GM19395 (cell line): ENCODE measurements at regions not wholly inside any gene's neighbourhood (a gene's known extent, or its start where the extent isn't known, plus 50 kb on each side); places are given as distances from the start of the nearest gene placed in this dataset.
A peak's percentile ranks its signal among the peaks of the same experiment; 100 is the strongest.
"Not testable (repeated sequence)": the region's sequence is repeated elsewhere in the genome, so short reads cannot be mapped to it uniquely, and the experiment has no call there.

Experiments
- ATAC-seq: cut with Tn5 transposase; IDR thresholded peaks from one replicate; pipeline ENCODE4 v1.9.1; 2021; ENCODE audit warnings: mild to moderate bottlenecking, moderate library complexity; ENCODE audit not compliant: unreplicated experiment

GRCh38 chr22:25448435-25449051, 115.9 kb upstream of the GRK3 start:
- peak; percentile 23 for ATAC-seq

DNA sequence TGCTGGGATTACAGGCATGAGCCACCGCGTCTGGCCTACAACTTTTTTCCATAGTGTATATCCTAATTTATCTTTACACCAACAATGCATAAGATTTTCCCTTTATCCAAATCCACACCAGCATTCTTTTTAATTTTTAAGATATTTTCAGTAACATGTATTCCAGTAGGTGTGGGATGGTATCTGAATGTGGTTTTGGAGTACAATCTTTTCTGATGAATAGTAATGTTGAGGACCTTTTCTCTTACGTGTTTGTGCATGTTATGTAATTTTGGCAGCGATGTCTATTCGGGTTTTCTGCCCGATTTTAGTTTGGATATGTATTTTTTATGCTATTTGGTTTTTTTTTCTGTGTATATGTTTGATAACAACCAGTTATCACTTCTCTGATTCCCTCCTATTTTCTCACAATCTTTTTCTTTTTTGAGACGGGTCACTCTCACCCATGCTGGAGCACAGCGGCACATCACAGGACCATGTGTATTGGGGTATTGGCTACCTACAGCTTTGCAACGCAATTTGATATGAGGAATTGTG, 114.6 kb upstream of the GRK3 start:
- no peak for ATAC-seq

- ATAC-seq, result no peak
Measured at GRCh38 chr22:25451480-25452114, 112.9 kb upstream of the GRK3 start.

DNA sequence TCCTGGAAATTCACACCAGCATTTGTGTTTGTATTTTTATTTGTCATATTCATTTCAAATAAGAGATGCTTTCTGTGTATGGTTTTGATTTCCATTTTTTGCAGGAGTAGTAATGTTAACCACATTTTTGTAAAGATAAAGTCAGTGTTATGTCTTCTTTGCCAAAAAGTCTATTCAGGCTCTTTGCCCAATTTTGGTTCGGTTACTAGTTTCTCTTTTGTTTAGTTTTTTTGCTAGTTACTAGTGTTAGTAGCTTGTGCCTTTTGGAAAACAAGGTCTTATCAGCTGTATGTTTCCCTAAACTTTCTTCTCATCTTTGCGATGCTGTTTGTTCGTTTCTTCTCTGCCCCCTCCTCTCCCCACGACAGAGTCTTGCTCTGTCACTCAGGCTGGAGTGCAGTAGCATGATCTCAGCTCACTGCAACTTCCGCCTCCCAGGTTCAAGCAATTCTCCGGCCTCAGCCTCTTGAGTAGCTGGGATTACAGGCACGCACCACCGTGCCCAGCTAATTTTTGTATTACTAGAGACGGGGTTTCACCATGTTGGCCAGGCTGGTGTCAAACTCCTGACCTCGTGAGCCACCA, 112.3 kb upstream of the GRK3 start:
- no peak for ATAC-seq

GRCh38 chr22:25453058-25453457, 111.4 kb upstream of the GRK3 start:
- no peak for ATAC-seq

DNA sequence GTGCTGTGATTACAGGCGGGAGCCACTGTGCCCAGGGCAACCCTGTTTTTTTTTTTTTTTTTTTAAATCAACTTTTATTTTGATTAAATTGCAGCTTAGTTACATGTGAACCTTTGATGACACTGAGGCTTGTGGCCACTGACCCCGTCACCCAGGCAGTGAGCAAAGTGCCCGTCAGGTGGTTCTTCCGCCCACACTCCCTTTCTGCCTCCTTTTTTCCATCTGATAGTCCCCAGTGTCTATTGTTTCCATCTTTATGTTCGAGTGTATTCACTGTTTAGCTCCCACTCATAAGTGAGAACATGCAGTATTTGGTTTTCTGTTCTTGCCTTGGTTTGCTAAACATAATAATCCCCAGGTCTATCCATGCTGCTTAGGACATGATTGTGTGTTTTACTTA, 110.9 kb upstream of the GRK3 start:
- ATAC-seq, result no peak

GRCh38 chr22:25456300-25457043, 108.0 kb upstream of the GRK3 start:
- ATAC-seq, result not testable (repeated sequence)

- not testable (repeated sequence) for ATAC-seq
Measured at GRCh38 chr22:25458631-25459030, 105.8 kb upstream of the GRK3 start.

GRCh38 chr22:25460682-25461081, 103.8 kb upstream of the GRK3 start:
- not testable (repeated sequence) for ATAC-seq

- ATAC-seq, result no peak
Measured at GRCh38 chr22:25461301-25461700, 103.2 kb upstream of the GRK3 start.

GRCh38 chr22:25462474-25463346, 101.8 kb upstream of the GRK3 start:
- peak; percentile 60 for ATAC-seq

GRCh38 chr22:25463347-25463628, 101.2 kb upstream of the GRK3 start:
- ATAC-seq, result not testable (repeated sequence)

GRCh38 chr22:25464326-25464725, 100.1 kb upstream of the GRK3 start:
- ATAC-seq, result not testable (repeated sequence)

DNA sequence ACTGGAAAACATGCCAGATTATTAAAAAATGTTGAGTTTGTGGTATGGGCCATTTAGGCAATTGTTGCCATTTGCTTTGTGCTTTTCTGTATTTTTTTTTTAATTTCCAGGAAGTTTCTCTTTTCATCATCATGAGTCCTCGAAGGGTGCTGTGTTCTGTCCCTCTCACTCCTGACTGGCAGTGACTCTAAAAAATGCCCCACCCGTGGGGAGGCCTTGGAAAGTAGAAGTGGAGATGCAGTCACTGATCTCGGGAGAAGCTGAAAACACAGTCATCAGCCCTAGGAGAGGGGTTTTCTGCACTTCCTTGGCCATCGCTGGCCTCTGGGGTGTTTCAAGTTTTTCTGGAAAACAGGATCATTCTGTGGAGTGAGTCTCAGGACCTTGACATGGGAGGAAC, 98.5 kb upstream of the GRK3 start:
- ATAC-seq, result no peak

DNA sequence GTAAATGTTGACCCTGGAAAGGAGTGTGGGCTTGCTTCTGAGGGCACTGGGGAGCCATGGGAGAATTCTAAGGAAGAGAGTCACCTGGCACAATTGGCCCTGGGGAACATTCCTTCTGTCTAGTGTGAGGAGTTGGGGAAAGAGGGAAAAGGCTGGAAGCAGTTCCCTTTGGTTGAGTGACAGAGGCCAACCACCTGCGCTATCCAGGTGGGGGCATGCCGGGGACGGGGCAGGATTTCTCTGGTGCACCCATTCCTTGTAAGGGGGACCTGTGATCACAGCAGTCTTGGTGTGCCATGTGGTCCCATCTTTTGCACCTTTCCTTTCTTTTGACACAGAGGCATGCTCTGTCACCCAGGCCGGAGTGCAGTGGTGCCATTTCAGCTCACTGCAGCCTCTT, 92.1 kb upstream of the GRK3 start:
- no peak for ATAC-seq

GRCh38 chr22:25475257-25476022, 89.0 kb upstream of the GRK3 start:
- ATAC-seq, result no peak

DNA sequence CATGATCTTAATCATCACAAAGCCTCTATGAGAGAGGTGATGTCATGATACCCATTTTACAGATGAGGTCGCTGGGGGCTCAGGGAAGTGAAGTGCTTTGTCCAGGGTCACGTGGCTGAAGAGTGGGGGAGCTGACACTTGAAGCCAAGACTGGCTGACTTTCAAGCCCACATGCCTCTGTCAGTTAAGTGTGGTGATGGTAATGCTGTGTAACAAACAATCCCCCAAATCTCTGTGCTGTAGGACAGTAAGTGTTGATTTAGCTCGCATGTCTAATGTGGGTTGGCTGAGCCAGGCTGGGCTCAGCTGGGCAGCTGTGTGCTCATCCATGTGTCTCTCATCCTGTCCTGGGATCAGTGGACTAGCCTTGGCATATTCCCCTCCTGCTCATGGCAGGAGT, 87.1 kb upstream of the GRK3 start:
- no peak for ATAC-seq

DNA sequence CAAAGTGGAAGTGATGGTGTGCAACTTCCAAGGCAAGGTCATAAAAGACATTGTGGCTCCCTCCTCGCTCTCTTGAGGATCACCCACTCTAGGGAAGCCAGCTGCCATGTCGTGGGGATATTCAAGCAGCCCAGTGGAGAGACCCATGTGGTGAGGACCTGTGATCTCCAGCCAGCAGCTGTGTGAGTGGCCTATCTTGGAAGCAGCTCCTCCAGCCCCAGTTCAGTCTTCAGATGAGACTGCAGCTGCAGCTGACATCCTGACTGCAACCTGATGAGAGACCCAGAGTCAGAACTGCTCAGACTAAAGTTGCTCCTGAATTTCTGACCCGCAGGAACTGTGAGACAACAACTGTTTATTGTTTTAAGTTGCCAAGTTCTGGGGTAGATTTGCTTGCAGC, 86.4 kb upstream of the GRK3 start:
- no peak for ATAC-seq

GRCh38 chr22:25478528-25478927, 85.9 kb upstream of the GRK3 start:
- no peak for ATAC-seq

DNA sequence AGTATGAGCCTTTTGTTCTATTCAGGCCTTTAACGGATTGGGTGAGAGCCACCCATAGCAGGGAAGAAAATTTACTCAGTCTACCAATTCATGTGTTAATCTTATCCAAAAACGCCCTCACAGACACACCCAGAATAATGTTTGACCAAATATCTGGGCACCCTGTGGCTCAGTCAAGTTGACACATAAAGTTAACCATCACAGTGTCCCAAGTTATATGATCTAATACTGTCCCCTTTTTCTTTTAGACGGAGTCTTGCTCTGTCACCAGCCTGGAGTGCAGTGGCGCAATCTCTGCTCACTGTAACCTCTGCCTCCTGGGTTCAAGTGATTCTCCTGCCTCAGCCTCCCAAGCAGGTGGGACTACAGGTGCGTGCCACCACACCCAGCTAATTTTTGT, 83.6 kb upstream of the GRK3 start:
- ATAC-seq, result not testable (repeated sequence)
